Endothelial cell of umbilical vein (primary cell): ENCODE measurements at regions not wholly inside any gene's neighbourhood (a gene's known extent, or its start where the extent isn't known, plus 50 kb on each side); places are given as distances from the start of the nearest gene placed in this dataset.

Experiments used
- POLR2AphosphoS5 ChIP-seq: IDR thresholded peaks from 2 replicates; pipeline ENCODE4 v1.6.1; 2012; ENCODE audit warnings: low read depth, mild to moderate bottlenecking, control low read depth, low read length, moderate library complexity; ENCODE audit not compliant: insufficient read depth
- TF ChIP-seq, protein P1 (sequence below), 2 donors: IDR thresholded peaks; 1 replicate in 1 of 2; 2 replicates in 1 of 2; pipeline ENCODE4 v1.5.1; 2011; ENCODE audit warnings: low read length in 2 of 2, mild to moderate bottlenecking in 2 of 2, moderate library complexity in 2 of 2, control low read depth in 1 of 2, inconsistent platforms in 1 of 2, low read depth in 1 of 2; ENCODE audit not compliant: insufficient read depth in 1 of 2; ENCODE audit errors: extremely low read depth in 1 of 2

GRCh38 chr10:28808693-28809092 lies 131.4 kb downstream of the BAMBI start:
- TF ChIP-seq, protein P1, sequence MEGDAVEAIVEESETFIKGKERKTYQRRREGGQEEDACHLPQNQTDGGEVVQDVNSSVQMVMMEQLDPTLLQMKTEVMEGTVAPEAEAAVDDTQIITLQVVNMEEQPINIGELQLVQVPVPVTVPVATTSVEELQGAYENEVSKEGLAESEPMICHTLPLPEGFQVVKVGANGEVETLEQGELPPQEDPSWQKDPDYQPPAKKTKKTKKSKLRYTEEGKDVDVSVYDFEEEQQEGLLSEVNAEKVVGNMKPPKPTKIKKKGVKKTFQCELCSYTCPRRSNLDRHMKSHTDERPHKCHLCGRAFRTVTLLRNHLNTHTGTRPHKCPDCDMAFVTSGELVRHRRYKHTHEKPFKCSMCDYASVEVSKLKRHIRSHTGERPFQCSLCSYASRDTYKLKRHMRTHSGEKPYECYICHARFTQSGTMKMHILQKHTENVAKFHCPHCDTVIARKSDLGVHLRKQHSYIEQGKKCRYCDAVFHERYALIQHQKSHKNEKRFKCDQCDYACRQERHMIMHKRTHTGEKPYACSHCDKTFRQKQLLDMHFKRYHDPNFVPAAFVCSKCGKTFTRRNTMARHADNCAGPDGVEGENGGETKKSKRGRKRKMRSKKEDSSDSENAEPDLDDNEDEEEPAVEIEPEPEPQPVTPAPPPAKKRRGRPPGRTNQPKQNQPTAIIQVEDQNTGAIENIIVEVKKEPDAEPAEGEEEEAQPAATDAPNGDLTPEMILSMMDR (IDR thresholded peaks at IDR 0.05; ENCODE audit: extremely low read depth in 1 of 2, insufficient read depth in 1 of 2, low read depth in 1 of 2, low read length in 2 of 2) = no peak
- no peak for TF ChIP-seq POLR2AphosphoS5
